ACC112 (cell line): ENCODE measurements at regions not wholly inside any gene's neighbourhood (a gene's known extent, or its start where the extent isn't known, plus 50 kb on each side); places are given as distances from the start of the nearest gene placed in this dataset.

Source experiments
- H2AFZ ChIP-seq: fragments of 200-600 bp; sonication (generic); one replicate; pipeline ENCODE4 v1.6.0; 2017; ENCODE audit warnings: antibody characterized with exemption, low read length; ENCODE audit not compliant: unreplicated experiment
- H3K27ac ChIP-seq: fragments of 200-600 bp; sonication (generic); 2 replicates; pipeline ENCODE4 v1.5.1; 2014; ENCODE audit warnings: low read depth, mild to moderate bottlenecking, antibody characterized with exemption, low read length, moderate library complexity
- H3K27me3 ChIP-seq: fragments of 200-600 bp; sonication (generic); 2 replicates; pipeline ENCODE4 v1.6.1; 2014; ENCODE audit warnings: mild to moderate bottlenecking, antibody characterized with exemption, low read length, moderate library complexity, mixed read lengths; ENCODE audit not compliant: insufficient read depth
- H3K36me3 ChIP-seq: fragments of 200-600 bp; sonication (generic); 2 replicates; pipeline ENCODE4 v1.6.1; 2016; ENCODE audit warnings: mild to moderate bottlenecking, antibody characterized with exemption, low read length, moderate library complexity, mixed read lengths; ENCODE audit not compliant: insufficient read depth
- H3K4me1 ChIP-seq: fragments of 200-600 bp; sonication (generic); one replicate; pipeline ENCODE4 v1.6.1; 2016; ENCODE audit warnings: low read length, mixed read lengths; ENCODE audit not compliant: insufficient read depth, unreplicated experiment, control insufficient read depth
- H3K4me3 ChIP-seq: fragments of 200-600 bp; sonication (generic); 2 replicates; pipeline ENCODE4 v1.5.1; 2014; ENCODE audit warnings: mild to moderate bottlenecking, low read depth, low read length
- H3K79me2 ChIP-seq: fragments of 200-600 bp; sonication (generic); one replicate; pipeline ENCODE4 v1.6.0; 2016; ENCODE audit warnings: low read length; ENCODE audit not compliant: control insufficient read depth, unreplicated experiment, insufficient read depth

GRCh38 chr3:103048068-103048722 lies 613.4 kb downstream of the ZPLD1 start:
- Histone ChIP-seq H3K4me1 (no peaks in the 10 kb centered on the region), H3K27ac (no peak overlapping the region), H3K4me3 (no peak overlapping the region), H3K79me2 (no peaks in the 10 kb centered on the region), H3K27me3 (no peaks in the 10 kb centered on the region), H2AFZ (no peak overlapping the region), H3K36me3 (no peaks in the 10 kb centered on the region)

- no peak overlapping the region for H2AFZ ChIP-seq
- no peaks in the 10 kb centered on the region for H3K36me3 ChIP-seq
- no peaks in the 10 kb centered on the region for H3K4me1 ChIP-seq
- no peaks in the 10 kb centered on the region for H3K27me3 ChIP-seq
- H3K4me3 ChIP-seq = no peak overlapping the region
- no peak overlapping the region for H3K27ac ChIP-seq
- no peaks in the 10 kb centered on the region for H3K79me2 ChIP-seq
These were observed 617.5 kb downstream of the ZPLD1 start for GRCh38 chr3:103052236-103052830.

- no peaks in the 10 kb centered on the region for H3K4me1 ChIP-seq
- no peak overlapping the region for H3K27ac ChIP-seq
- no peak overlapping the region for H2AFZ ChIP-seq
- H3K4me3 ChIP-seq = no peak overlapping the region
- H3K27me3 ChIP-seq = no peaks in the 10 kb centered on the region
- no peaks in the 10 kb centered on the region for H3K36me3 ChIP-seq
- no peaks in the 10 kb centered on the region for H3K79me2 ChIP-seq
These were observed 620.3 kb downstream of the ZPLD1 start for GRCh38 chr3:103055021-103055520.

GRCh38 chr3:103056542-103056941 lies 621.7 kb downstream of the ZPLD1 start:
- H3K4me3 ChIP-seq = no peak overlapping the region
- no peaks in the 10 kb centered on the region for H3K4me1 ChIP-seq
- no peaks in the 10 kb centered on the region for H3K79me2 ChIP-seq
- no peaks in the 10 kb centered on the region for H3K36me3 ChIP-seq
- H3K27me3 ChIP-seq = no peaks in the 10 kb centered on the region
- no peak overlapping the region for H3K27ac ChIP-seq
- no peak overlapping the region for H2AFZ ChIP-seq

GRCh38 chr3:103057003-103057402 lies 622.2 kb downstream of the ZPLD1 start:
- Histone ChIP-seq H2AFZ (no peak overlapping the region), H3K79me2 (no peaks in the 10 kb centered on the region), H3K27ac (no peak overlapping the region), H3K4me1 (no peaks in the 10 kb centered on the region), H3K36me3 (no peaks in the 10 kb centered on the region), H3K4me3 (no peak overlapping the region), H3K27me3 (no peaks in the 10 kb centered on the region)

- H2AFZ ChIP-seq = no peak overlapping the region
- no peaks in the 10 kb centered on the region for H3K79me2 ChIP-seq
- H3K27ac ChIP-seq = no peak overlapping the region
- H3K27me3 ChIP-seq = no peaks in the 10 kb centered on the region
- no peaks in the 10 kb centered on the region for H3K4me1 ChIP-seq
- no peaks in the 10 kb centered on the region for H3K36me3 ChIP-seq
- H3K4me3 ChIP-seq = no peak overlapping the region
These were observed 622.7 kb downstream of the ZPLD1 start for GRCh38 chr3:103057487-103057886.

GRCh38 chr3:103059432-103059831 lies 624.6 kb downstream of the ZPLD1 start:
- no peak overlapping the region for H3K4me3 ChIP-seq
- no peaks in the 10 kb centered on the region for H3K4me1 ChIP-seq
- H3K27me3 ChIP-seq = no peaks in the 10 kb centered on the region
- no peaks in the 10 kb centered on the region for H3K36me3 ChIP-seq
- no peak overlapping the region for H2AFZ ChIP-seq
- no peak overlapping the region for H3K27ac ChIP-seq
- no peaks in the 10 kb centered on the region for H3K79me2 ChIP-seq

GRCh38 chr3:103060242-103060641 lies 625.4 kb downstream of the ZPLD1 start:
- Histone ChIP-seq H3K27me3 (no peaks in the 10 kb centered on the region), H3K4me3 (no peak overlapping the region), H2AFZ (no peak overlapping the region), H3K4me1 (no peaks in the 10 kb centered on the region), H3K27ac (no peak overlapping the region), H3K79me2 (no peaks in the 10 kb centered on the region), H3K36me3 (no peaks in the 10 kb centered on the region)

- Histone ChIP-seq H3K4me1 (no peaks in the 10 kb centered on the region), H3K79me2 (no peaks in the 10 kb centered on the region), H3K27ac (no peak overlapping the region), H3K27me3 (no peaks in the 10 kb centered on the region), H2AFZ (no peak overlapping the region), H3K4me3 (no peak overlapping the region), H3K36me3 (no peaks in the 10 kb centered on the region)
These were observed 633.1 kb downstream of the ZPLD1 start for GRCh38 chr3:103067963-103068362.

- Histone ChIP-seq H3K79me2 (no peaks in the 10 kb centered on the region), H3K27ac (no peak overlapping the region), H3K4me1 (no peaks in the 10 kb centered on the region), H3K36me3 (no peaks in the 10 kb centered on the region), H2AFZ (no peak overlapping the region), H3K27me3 (no peaks in the 10 kb centered on the region), H3K4me3 (no peak overlapping the region)
These were observed 640.5 kb downstream of the ZPLD1 start for GRCh38 chr3:103075282-103075681.

- H3K27me3 ChIP-seq = no peaks in the 10 kb centered on the region
- H3K79me2 ChIP-seq = no peaks in the 10 kb centered on the region
- no peaks in the 10 kb centered on the region for H3K4me1 ChIP-seq
- H3K4me3 ChIP-seq = no peak overlapping the region
- H3K27ac ChIP-seq = no peak overlapping the region
- no peaks in the 10 kb centered on the region for H3K36me3 ChIP-seq
- H2AFZ ChIP-seq = no peak overlapping the region
These were observed 643.1 kb downstream of the ZPLD1 start for GRCh38 chr3:103077910-103078309.
